K562 (cell line): ENCODE measurements at regions not wholly inside any gene's neighbourhood (a gene's known extent, or its start where the extent isn't known, plus 50 kb on each side); places are given as distances from the start of the nearest gene placed in this dataset.

Experiments used
- BACH1 ChIP-seq: fragments of 200-800 bp; sonication (Bioruptor generic); IDR thresholded peaks from 2 replicates; pipeline ENCODE4 v1.6.1; 2016; ENCODE audit warnings: missing genetic modification characterization, missing compliant biosample characterization
- TF ChIP-seq, protein P1 (sequence below), 3 experiments: IDR thresholded peaks in 2 of 3; conservative IDR thresholded peaks in 1 of 3; 2 replicates each; pipeline ENCODE4 v1.5.1; 2011 to 2012; ENCODE audit warnings: low read length in 3 of 3, mild to moderate bottlenecking in 3 of 3, control low read depth in 2 of 3, improper control_type of control experiment in 1 of 3, inconsistent platforms in 1 of 3, low read depth in 1 of 3, mixed read lengths in 1 of 3, moderate library complexity in 1 of 3; ENCODE audit not compliant: insufficient read depth in 2 of 3

DNA sequence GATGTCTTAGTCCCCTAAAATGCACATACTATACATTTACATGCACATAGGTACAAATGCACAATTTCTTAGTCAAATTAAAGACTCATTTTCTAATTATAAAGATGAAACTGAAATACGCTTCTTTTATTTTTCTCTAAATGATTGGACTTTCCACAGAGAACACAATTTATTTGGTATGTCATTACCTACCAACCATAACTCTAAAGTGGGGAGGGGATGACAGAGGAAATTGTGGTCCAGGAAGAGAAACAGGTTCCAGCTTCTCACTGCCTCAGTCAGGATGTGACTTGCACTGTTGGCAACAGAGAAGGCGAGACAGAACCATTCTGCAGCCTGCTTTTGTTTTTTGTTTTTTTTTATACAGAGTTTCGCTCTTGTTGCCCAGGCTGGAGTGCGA lies 1189.2 kb downstream of the PLA2G4A start:
- TF ChIP-seq, protein P1, sequence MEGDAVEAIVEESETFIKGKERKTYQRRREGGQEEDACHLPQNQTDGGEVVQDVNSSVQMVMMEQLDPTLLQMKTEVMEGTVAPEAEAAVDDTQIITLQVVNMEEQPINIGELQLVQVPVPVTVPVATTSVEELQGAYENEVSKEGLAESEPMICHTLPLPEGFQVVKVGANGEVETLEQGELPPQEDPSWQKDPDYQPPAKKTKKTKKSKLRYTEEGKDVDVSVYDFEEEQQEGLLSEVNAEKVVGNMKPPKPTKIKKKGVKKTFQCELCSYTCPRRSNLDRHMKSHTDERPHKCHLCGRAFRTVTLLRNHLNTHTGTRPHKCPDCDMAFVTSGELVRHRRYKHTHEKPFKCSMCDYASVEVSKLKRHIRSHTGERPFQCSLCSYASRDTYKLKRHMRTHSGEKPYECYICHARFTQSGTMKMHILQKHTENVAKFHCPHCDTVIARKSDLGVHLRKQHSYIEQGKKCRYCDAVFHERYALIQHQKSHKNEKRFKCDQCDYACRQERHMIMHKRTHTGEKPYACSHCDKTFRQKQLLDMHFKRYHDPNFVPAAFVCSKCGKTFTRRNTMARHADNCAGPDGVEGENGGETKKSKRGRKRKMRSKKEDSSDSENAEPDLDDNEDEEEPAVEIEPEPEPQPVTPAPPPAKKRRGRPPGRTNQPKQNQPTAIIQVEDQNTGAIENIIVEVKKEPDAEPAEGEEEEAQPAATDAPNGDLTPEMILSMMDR (IDR thresholded peaks at IDR 0.05 in 2 of 3, conservative IDR thresholded peaks at IDR 0.05 in 1 of 3; ENCODE audit: insufficient read depth in 2 of 3, low read depth in 1 of 3, low read length in 3 of 3): no peak
- no peak for TF ChIP-seq BACH1 (tag)
